PC-3 (cell line): ENCODE measurements at regions not wholly inside any gene's neighbourhood (a gene's known extent, or its start where the extent isn't known, plus 50 kb on each side); places are given as distances from the start of the nearest gene placed in this dataset.

Experiments used
- CTCF ChIP-seq: fragments of 300-600 bp; sonication (generic); conservative IDR thresholded peaks from 2 replicates; pipeline ENCODE4 v1.5.1; 2017; ENCODE audit warnings: antibody characterized with exemption, low read depth, mild to moderate bottlenecking, low read length
- EZH2 ChIP-seq: fragments of 300-600 bp; sonication (generic); IDR thresholded peaks from one replicate; pipeline ENCODE4 v1.6.1; 2017; ENCODE audit warnings: antibody characterized with exemption, mild to moderate bottlenecking, low read length; ENCODE audit not compliant: unreplicated experiment
- EZH2phosphoT487 ChIP-seq: fragments of 300-600 bp; sonication (generic); IDR thresholded peaks from 2 replicates; pipeline ENCODE4 v1.6.1; 2018; ENCODE audit warnings: mild to moderate bottlenecking, antibody characterized with exemption, low read length, borderline replicate concordance

GRCh38 chr6:14443629-14444268 is 326.2 kb downstream of the CD83 start:
- TF ChIP-seq EZH2: no peak
- TF ChIP-seq CTCF: no peak
- no peak for TF ChIP-seq EZH2phosphoT487
